GM18873 (cell line): ENCODE measurements at regions not wholly inside any gene's neighbourhood (a gene's known extent, or its start where the extent isn't known, plus 50 kb on each side); places are given as distances from the start of the nearest gene placed in this dataset.
"Not testable (repeated sequence)": the region's sequence is repeated elsewhere in the genome, so short reads cannot be mapped to it uniquely, and the experiment has no call there.

ENCODE experiments used
- ATAC-seq: cut with Tn5 transposase; IDR thresholded peaks from one replicate; pipeline ENCODE4 v1.9.1; 2021; ENCODE audit warnings: mild to moderate bottlenecking, moderate library complexity, moderate number of reproducible peaks; ENCODE audit not compliant: unreplicated experiment, low FRiP score

DNA sequence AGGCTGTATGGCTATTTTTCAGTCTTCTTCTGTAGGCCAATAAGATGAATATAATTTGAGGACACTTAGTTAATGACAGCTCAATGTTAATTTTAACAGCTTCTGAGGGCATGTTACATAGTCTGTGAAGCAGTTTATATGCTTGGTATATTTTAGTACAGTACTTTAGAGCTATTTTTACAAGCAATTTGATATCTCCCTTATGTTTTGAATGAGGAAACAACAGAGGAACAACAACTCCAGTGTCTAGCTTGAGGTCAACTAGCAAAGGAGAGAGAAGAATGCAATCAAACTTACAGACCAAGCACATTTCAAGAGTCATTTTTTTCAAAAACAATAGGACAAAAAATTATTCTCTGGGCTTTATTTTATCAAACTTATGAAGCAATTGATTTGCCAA lies 469.1 kb upstream of the DCN start:
- no peak for ATAC-seq

- no peak for ATAC-seq
These were observed 461.1 kb upstream of the DCN start for GRCh38 chr12:91643763-91644162.

- ATAC-seq: no peak
These were observed 457.4 kb upstream of the DCN start for GRCh38 chr12:91640021-91640420.

DNA sequence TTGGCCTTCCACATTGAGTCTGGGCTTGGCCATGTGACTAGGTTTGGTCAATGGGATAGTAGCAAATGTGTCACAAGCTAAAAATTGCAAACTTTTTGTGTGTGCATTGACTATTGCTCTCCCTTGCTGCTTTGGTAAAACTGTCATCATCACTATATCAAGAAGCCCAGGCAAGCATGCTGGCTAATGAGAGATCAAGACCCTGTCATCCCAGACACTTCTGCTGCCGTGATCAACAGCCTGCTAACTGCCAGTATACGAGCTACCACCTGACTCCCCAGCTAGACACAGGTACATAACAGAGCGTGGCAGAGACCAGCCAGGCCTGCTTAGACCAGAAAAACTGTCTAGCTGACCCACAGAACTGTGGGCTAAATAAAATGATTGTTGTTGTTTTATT lies 456.7 kb upstream of the DCN start:
- ATAC-seq: no peak

DNA sequence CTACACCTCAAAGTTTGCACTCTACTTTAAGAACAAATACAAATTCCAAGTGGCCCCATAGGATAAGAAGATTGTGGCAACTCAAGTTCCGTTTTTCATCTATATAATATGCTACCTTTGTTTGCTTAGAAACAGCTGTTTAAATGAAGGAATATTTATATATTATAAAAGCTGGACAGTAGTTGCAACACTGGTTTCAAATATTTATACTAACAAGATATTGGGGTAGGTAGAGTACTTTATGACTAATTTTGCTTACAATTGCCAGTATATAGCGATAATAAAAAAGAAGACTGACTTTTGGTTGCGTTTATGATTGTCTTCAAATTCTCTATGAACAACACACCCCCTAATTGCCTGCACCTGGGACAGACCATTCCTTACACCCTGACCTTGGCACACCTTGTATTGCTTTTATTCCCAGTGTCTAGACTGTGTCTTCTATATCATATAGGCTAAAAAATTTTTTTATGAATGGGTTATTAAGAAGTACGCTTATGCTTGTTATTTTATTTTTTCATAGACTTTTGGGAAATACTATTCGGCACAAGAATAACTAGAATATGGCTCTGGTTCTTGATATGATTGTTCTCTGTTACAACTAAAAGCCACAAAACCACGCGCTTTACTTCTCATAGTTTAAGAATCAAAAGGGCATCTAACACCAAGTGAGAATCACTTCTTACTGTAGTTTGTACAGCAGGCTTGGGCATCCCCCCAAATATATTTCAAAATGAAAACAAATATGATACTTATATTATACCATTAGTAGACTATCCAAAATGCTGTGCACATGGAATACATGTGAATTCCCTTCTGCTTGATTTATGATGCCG lies 455.4 kb upstream of the DCN start:
- no peak for ATAC-seq

DNA sequence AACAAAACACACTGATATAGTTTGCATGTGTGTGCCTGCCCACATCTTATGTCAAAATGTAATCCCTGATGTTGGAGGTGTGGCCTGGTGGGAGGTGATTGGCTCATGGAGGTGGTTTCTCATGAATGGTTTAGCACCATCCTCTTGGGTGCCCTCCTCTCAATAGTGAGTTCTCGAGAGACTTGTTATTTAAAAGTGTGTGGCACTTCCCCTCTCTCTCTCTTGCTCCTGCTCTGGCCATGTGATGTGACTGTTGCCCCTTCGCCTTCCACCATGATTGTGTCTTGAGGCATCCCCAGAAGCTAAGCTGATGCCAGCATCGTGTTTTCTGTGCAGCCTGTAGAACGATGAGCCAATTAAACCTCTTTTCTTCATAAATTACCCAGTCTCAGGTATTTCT lies 454.1 kb upstream of the DCN start:
- ATAC-seq: no peak

DNA sequence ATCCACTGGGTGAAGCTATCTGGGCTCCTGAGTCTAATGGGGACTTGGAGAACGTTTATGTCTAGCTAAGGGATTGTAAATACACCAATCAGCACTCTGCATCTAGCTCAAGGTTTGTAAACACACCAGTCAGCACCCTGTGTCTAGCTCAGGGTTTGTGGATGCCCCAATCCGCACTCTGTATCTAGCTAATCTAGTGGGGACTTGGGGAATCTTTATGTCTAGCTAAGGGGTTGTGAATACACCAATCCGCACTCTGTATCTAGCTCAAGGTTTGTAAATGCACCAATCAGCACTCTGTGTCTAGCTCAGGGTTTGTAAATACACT lies 451.7 kb upstream of the DCN start:
- not testable (repeated sequence) for ATAC-seq

DNA sequence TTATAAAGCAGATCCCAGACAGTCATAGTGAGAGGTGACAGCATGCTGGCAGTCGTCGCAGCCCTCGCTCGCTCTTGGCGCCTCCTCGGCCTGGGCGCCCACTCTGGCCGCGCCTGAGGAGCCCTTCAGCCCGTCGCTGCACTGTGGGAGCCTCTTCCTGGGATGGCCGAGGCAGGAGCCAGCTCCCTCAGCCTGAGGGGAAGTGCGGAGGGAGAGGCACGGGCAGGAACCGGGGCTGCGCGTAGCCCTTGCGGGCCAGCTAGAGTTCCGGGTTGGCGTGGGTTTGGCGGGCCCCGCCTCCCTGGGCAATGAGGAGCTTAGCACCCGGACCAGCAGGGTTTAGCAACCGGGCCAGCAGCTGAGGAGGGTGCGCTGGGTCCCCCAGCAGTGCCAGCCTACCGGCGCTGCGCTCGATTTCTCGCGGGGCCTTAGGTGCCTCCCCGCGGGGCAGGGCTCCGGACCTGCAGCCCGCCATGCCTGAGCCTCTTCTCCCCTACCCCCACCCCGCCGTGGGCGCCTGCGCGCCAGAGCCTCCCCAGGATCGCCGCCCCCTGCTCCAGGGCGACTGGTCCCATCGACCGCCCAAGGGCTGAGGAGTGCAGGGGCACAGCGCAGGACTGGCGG lies 451.2 kb upstream of the DCN start:
- no peak for ATAC-seq

GRCh38 chr12:91633206-91633605 lies 450.6 kb upstream of the DCN start:
- no peak for ATAC-seq

DNA sequence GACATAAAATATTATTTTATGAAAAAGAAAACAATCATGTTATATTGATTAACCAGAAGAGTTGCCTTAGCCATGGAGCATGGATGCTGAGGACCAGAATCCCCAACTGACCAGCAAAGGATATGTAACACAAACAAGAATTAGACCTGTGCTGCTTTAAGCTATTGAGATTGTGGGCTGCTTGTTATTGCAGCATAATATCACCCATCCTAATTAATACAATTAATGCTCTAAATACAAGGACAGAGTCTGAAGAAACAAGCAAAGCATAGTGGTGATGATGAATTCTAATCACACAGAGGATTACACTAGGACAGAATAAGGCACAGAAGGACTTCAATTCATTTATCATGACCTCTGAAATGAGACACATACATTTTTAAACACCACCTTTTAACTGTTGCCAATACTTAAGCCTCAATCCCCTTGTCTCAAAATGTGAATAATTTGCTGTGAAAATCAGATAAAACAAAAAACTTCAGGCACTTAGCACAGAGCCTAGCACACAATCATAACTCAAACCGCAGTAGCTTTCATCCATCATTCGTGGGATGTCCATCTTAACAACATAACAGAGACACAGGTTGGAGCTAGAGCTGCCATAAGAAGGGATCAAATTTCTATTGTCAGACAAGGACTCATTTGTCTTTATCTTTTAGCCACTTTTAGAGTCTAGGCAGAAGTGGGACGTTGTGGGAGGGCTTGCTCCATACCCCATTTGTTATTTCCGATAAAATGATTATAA lies 449.6 kb upstream of the DCN start:
- no peak for ATAC-seq

- ATAC-seq: no peak
These were observed 448.1 kb upstream of the DCN start for GRCh38 chr12:91630596-91631293.

GRCh38 chr12:91630083-91630482 lies 447.5 kb upstream of the DCN start:
- no peak for ATAC-seq

GRCh38 chr12:91629440-91629839 lies 446.8 kb upstream of the DCN start:
- no peak for ATAC-seq

DNA sequence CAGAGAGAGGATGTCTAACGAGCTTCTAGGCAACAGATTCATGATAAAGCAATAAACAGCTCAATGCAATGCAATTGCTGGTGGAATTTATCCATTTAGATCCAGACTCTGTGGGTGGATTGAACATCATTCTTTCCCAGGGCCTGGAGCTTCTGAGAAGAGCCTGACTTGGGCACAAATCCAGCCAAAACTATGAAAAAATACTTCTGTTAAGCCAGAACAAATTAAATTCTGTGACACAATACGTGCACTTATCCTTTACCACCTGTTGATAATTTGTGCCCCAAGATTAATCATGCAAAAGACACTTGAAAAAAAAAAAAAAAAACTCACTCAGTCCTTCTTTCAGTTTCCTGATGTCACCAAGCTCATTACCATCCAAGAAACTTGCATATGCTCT lies 446.0 kb upstream of the DCN start:
- ATAC-seq: no peak

- no peak for ATAC-seq
These were observed 444.6 kb upstream of the DCN start for GRCh38 chr12:91627225-91627624.

- no peak for ATAC-seq
These were observed 440.4 kb upstream of the DCN start for GRCh38 chr12:91622981-91623380.

DNA sequence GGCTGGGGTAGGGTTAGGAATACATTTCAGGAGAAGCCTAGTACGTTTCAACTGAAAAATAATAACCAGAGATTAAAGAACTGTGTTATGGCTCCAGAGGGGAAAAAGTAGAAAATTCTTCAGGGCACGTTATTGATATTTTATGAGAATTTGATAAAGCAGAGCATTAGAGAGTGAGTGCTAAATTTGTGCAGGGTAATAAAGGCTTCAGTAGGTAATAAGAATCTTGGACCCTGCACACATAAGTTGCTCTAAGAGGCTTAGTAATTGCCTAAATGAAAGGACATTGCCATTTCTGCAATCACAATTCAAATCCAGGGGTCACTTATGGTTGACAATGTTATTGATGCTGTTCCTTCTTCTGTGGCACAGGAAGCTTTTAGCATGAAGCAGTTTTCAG lies 439.4 kb upstream of the DCN start:
- no peak for ATAC-seq

DNA sequence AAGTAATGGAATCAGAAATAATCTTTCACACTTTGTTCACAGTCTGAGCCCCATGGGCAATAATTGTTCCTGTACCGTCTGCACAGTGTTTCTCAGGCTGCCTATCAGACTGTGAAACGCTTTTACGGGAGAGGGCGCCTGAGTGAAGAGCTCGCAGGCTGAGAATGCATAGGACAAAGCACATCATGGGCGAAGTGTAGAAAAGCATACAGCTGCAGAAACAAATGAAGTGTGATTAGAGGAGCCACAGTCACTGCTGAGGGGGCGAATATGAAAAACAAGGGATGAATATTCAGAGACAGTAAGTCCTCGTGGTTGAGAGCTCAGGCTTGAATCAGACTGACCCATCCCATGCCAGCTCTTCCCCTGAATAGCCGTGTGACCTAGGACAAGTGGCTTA lies 438.4 kb upstream of the DCN start:
- ATAC-seq: no peak

DNA sequence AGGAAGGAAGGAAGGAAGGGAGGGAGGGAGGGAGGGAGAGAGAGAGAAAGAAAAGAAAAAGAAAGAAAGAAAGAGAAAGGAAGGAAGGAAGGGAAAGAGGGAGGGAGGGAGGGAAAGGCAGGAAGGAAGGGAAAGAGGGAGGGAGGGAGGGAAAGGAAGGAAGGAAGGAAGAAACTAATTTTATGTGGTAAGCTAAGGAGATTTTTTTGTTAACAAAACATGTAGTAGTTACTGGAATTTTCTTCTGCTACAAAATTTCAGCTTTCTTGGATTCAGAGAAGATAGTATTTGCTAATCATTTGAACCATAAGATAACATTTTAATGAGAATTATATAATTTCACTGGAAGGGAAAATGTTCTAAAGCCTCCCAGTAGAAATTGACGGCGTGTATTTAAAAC lies 437.8 kb upstream of the DCN start:
- ATAC-seq: no peak

- ATAC-seq: no peak
These were observed 435.7 kb upstream of the DCN start for GRCh38 chr12:91618281-91618680.

DNA sequence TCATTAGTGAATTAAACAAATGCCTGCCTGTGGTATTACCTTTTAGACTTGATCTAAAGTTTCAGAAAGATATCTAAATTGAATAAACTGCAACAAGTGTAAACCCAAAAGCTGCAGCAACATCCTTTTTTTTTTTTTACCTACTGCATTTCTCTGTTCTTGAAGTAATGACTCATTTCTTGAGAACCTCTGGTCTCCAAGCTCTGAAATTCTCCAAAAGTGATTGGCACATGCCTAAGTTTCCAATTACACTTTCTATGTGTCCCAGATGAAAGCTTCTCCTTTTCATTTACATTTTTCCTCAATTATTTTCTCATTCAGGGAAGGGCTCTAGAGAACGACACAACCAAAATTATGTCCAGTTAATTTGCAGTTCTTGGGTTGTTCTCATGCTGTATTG lies 435.2 kb upstream of the DCN start:
- no peak for ATAC-seq
